ENCODE measurements at regions not wholly inside any gene's neighbourhood (a gene's known extent, or its start where the extent isn't known, plus 50 kb on each side); places are given as distances from the start of the nearest gene placed in this dataset.

GRCh38 chr10:4088354-4089066 is 303.5 kb upstream of the KLF6 start:
- DNase-seq = no peak

GRCh38 chr10:4086131-4086898 is 301.3 kb upstream of the KLF6 start:
- no peak for DNase-seq

GRCh38 chr10:4083509-4084003 is 298.5 kb upstream of the KLF6 start:
- no peak for DNase-seq

GRCh38 chr10:4082861-4083260 is 297.9 kb upstream of the KLF6 start:
- DNase-seq = no peak

GRCh38 chr10:4081685-4082111 is 296.7 kb upstream of the KLF6 start:
- no peak for DNase-seq

GRCh38 chr10:4080225-4080805 is 295.3 kb upstream of the KLF6 start:
- DNase-seq = no peak

GRCh38 chr10:4079803-4080202 is 294.8 kb upstream of the KLF6 start:
- no peak for DNase-seq

GRCh38 chr10:4077804-4078203 is 292.8 kb upstream of the KLF6 start:
- DNase-seq = no peak

GRCh38 chr10:4076983-4077382 is 292.0 kb upstream of the KLF6 start:
- no peak for DNase-seq

- no peak for DNase-seq
These were observed 290.4 kb upstream of the KLF6 start for GRCh38 chr10:4075443-4075842.

GRCh38 chr10:4074545-4075407 is 289.8 kb upstream of the KLF6 start:
- no peak for DNase-seq

- DNase-seq = no peak
These were observed 288.9 kb upstream of the KLF6 start for GRCh38 chr10:4073912-4074311.

- no peak for DNase-seq
These were observed 286.1 kb upstream of the KLF6 start for GRCh38 chr10:4070921-4071660.

GRCh38 chr10:4070184-4070583 is 285.2 kb upstream of the KLF6 start:
- DNase-seq = no peak

GRCh38 chr10:4069491-4069890 is 284.5 kb upstream of the KLF6 start:
- no peak for DNase-seq

- DNase-seq = no peak
These were observed 283.6 kb upstream of the KLF6 start for GRCh38 chr10:4068629-4069028.

- no peak for DNase-seq
These were observed 283.0 kb upstream of the KLF6 start for GRCh38 chr10:4067931-4068561.

GRCh38 chr10:4067531-4067930 is 282.5 kb upstream of the KLF6 start:
- DNase-seq = no peak

GRCh38 chr10:4066581-4067390 is 281.8 kb upstream of the KLF6 start:
- DNase-seq = no peak

- DNase-seq = no peak
These were observed 279.5 kb upstream of the KLF6 start for GRCh38 chr10:4064489-4064888.

- no peak for DNase-seq
These were observed 278.7 kb upstream of the KLF6 start for GRCh38 chr10:4063717-4064116.

Measured in activated CD4-positive, CD25-positive, alpha-beta regulatory T cell treated with anti-CD3 and anti-CD28 coated beads, Interleukin-2, amount 50 U/mL, for 72 hours (primary cell).